Mucosa of descending colon (tissue), 3 donors: ENCODE measurements at regions not wholly inside any gene's neighbourhood (a gene's known extent, or its start where the extent isn't known, plus 50 kb on each side); places are given as distances from the start of the nearest gene placed in this dataset.

Experiments
- ATAC-seq: fragments of 200-7000 bp; cut with Tn5 transposase; one replicate; pipeline ENCODE4 v1.9.1; 2020; ENCODE audit warnings: mild to moderate bottlenecking, moderate library complexity
- DNase-seq, 3 donors: peaks; one replicate each; pipeline ENCODE4 v3.0.0-alpha.2; 2020
- H3K36me3 ChIP-seq: fragments of 200-600 bp; one replicate; pipeline ENCODE4 v1.8.0; 2021; ENCODE audit warnings: low read depth, mild to moderate bottlenecking
- H3K4me1 ChIP-seq: fragments of 200-600 bp; one replicate; pipeline ENCODE4 v1.8.0; 2021; ENCODE audit warnings: low read depth, mild to moderate bottlenecking
- H3K4me3 ChIP-seq: fragments of 200-600 bp; one replicate; pipeline ENCODE4 v1.8.0; 2021; ENCODE audit warnings: mild to moderate bottlenecking
- H3K9me3 ChIP-seq: fragments of 200-600 bp; one replicate; pipeline ENCODE4 v1.8.0; 2021; ENCODE audit warnings: mild to moderate bottlenecking
- CTCF ChIP-seq: fragments of 200-600 bp; IDR thresholded peaks from one replicate; pipeline ENCODE4 v1.8.0; 2022; ENCODE audit warnings: antibody characterized with exemption, mild to moderate bottlenecking
- intact Hi-C, 2 donors: fragments of 100-400 bp; cut with DNase I in 1 of 2; cut with micrococcal nuclease in 1 of 2; formaldehyde crosslinking; loops; one replicate each; pipeline versions ENCODE4 v1.11.0 to v1.11.1; 2022; cut with DNase I, micrococcal nuclease
- donor health status: DM: no; HTN: no; CAD: no; lungs with moderate emphysema.
- donor health status: DM: no; HTN: no; CAD: no.
- donor health status: DM: no; HTN: yes; CAD: no.

GRCh38 chr15:39041979-39042495, 477.4 kb upstream of the RASGRP1 start:
- no peak for DNase-seq
- Histone ChIP-seq H3K9me3 (no peaks in the 10 kb centered on the region), H3K4me1 (no peaks in the 10 kb centered on the region), H3K36me3 (no peaks in the 10 kb centered on the region), H3K4me3 (no peak overlapping the region)
- intact Hi-C loops, result no loop called here
- no peak for TF ChIP-seq CTCF
- ATAC-seq, result no peak

- intact Hi-C loops, result no loop called here
- DNase-seq (no peak), ATAC-seq (no peak)
- Histone ChIP-seq H3K36me3 (no peaks in the 10 kb centered on the region), H3K4me1 (no peaks in the 10 kb centered on the region), H3K9me3 (peaks cover 13% of the 10 kb centered on the region), H3K4me3 (no peak overlapping the region)
- TF ChIP-seq CTCF, result no peak
These were observed 487.2 kb upstream of the RASGRP1 start for GRCh38 chr15:39051626-39052322.

GRCh38 chr15:39052323-39052705, 487.7 kb upstream of the RASGRP1 start:
- Histone ChIP-seq H3K36me3 (no peaks in the 10 kb centered on the region), H3K9me3 (peaks cover 13% of the 10 kb centered on the region), H3K4me3 (no peak overlapping the region), H3K4me1 (no peaks in the 10 kb centered on the region)
- intact Hi-C loops, result no loop called here
- ATAC-seq (no peak), DNase-seq (no peak)
- TF ChIP-seq CTCF, result no peak

- no peaks in the 10 kb centered on the region for H3K36me3 ChIP-seq
- no peak overlapping the region for H3K4me3 ChIP-seq
- peaks cover 13% of the 10 kb centered on the region for H3K9me3 ChIP-seq
- no peak for TF ChIP-seq CTCF
- no peak for DNase-seq
- H3K4me1 ChIP-seq, result no peaks in the 10 kb centered on the region
- intact Hi-C loops, result no loop called here
- no peak for ATAC-seq
These were observed 488.9 kb upstream of the RASGRP1 start for GRCh38 chr15:39053480-39053879.

GRCh38 chr15:39054128-39054732, 489.6 kb upstream of the RASGRP1 start:
- DNase-seq (no peak), ATAC-seq (no peak)
- intact Hi-C loops, result no loop called here
- Histone ChIP-seq H3K4me1 (no peaks in the 10 kb centered on the region), H3K4me3 (no peak overlapping the region), H3K9me3 (peaks cover 12% of the 10 kb centered on the region), H3K36me3 (no peaks in the 10 kb centered on the region)
- TF ChIP-seq CTCF, result no peak
